Ectodermal cell (in vitro differentiated cells): ENCODE measurements at regions not wholly inside any gene's neighbourhood (a gene's known extent, or its start where the extent isn't known, plus 50 kb on each side); places are given as distances from the start of the nearest gene placed in this dataset.

Source experiments
- H3K27ac ChIP-seq: 2 replicates; pipeline ENCODE4 v1.7.0; 2013; ENCODE audit warnings: mild to moderate bottlenecking, low read depth, low read length; ENCODE audit not compliant: insufficient read depth, poor library complexity, severe bottlenecking
- H3K27me3 ChIP-seq: 2 replicates; pipeline ENCODE4 v1.7.0; 2013; ENCODE audit warnings: mild to moderate bottlenecking, low read length; ENCODE audit not compliant: insufficient read depth, control insufficient read depth, poor library complexity, severe bottlenecking
- H3K36me3 ChIP-seq: one replicate; pipeline ENCODE4 v1.7.0; 2013; ENCODE audit warnings: low read length; ENCODE audit not compliant: control insufficient read depth, insufficient read depth
- H3K4me1 ChIP-seq: one replicate; pipeline ENCODE4 v1.7.0; 2013; ENCODE audit warnings: low read length; ENCODE audit not compliant: control insufficient read depth, insufficient read depth
- H3K4me3 ChIP-seq: 2 replicates; pipeline ENCODE4 v1.7.0; 2013; ENCODE audit warnings: low read depth, low read length, control low read depth; ENCODE audit not compliant: insufficient read depth
- H3K9me3 ChIP-seq: 2 replicates; pipeline ENCODE4 v1.7.0; 2013; ENCODE audit warnings: mild to moderate bottlenecking, low read length, moderate library complexity; ENCODE audit not compliant: control insufficient read depth
- WGBS, 2 experiments: methylation state at CpG; one replicate each; pipeline ENCODE4 v1.1.7; 2013; ENCODE audit warnings: missing lambda C conversion rate in 2 of 2; 5-methylcytosine and 5-hydroxymethylcytosine counted together

GRCh38 chr4:145348291-145348690, 133.4 kb upstream of the SMAD1 start:
- Histone ChIP-seq H3K9me3 (no peaks in the 10 kb centered on the region), H3K27ac (no peak overlapping the region), H3K4me1 (no peaks in the 10 kb centered on the region), H3K4me3 (no peak overlapping the region), H3K27me3 (no peaks in the 10 kb centered on the region), H3K36me3 (no peaks in the 10 kb centered on the region)
- 92 to 96% methylated on average over 4 of the region's 4 CpGs for WGBS, 2 experiments

GRCh38 chr4:145347684-145348083, 134.0 kb upstream of the SMAD1 start:
- Histone ChIP-seq H3K4me1 (no peaks in the 10 kb centered on the region), H3K4me3 (no peak overlapping the region), H3K27ac (no peak overlapping the region), H3K27me3 (no peaks in the 10 kb centered on the region), H3K9me3 (no peaks in the 10 kb centered on the region), H3K36me3 (no peaks in the 10 kb centered on the region)
- WGBS, 2 experiments = 88 to 91% methylated on average over 5 of the region's 5 CpGs

GRCh38 chr4:145346081-145346480, 135.6 kb upstream of the SMAD1 start:
- no peaks in the 10 kb centered on the region for H3K4me1 ChIP-seq
- H3K4me3 ChIP-seq = no peak overlapping the region
- no peak overlapping the region for H3K27ac ChIP-seq
- H3K9me3 ChIP-seq = no peaks in the 10 kb centered on the region
- H3K27me3 ChIP-seq = no peaks in the 10 kb centered on the region
- 96% methylated on average over 25 of the region's 25 CpGs for WGBS, 2 experiments
- H3K36me3 ChIP-seq = no peaks in the 10 kb centered on the region

GRCh38 chr4:145345401-145345800, 136.3 kb upstream of the SMAD1 start:
- H3K9me3 ChIP-seq = no peaks in the 10 kb centered on the region
- no peak overlapping the region for H3K27ac ChIP-seq
- no peaks in the 10 kb centered on the region for H3K36me3 ChIP-seq
- no peaks in the 10 kb centered on the region for H3K4me1 ChIP-seq
- H3K27me3 ChIP-seq = no peaks in the 10 kb centered on the region
- H3K4me3 ChIP-seq = no peak overlapping the region

- Histone ChIP-seq H3K36me3 (no peaks in the 10 kb centered on the region), H3K4me3 (no peak overlapping the region), H3K9me3 (no peaks in the 10 kb centered on the region), H3K27me3 (no peaks in the 10 kb centered on the region), H3K4me1 (no peaks in the 10 kb centered on the region), H3K27ac (no peak overlapping the region)
- WGBS, 2 experiments = 90 to 100% methylated on average over 1 of the region's 1 CpG
Measured at GRCh38 chr4:145341381-145341780, 140.3 kb upstream of the SMAD1 start.

GRCh38 chr4:145340071-145340675, 141.5 kb upstream of the SMAD1 start:
- WGBS, 2 experiments = 93% methylated on average over 7 of the region's 7 CpGs
- no peaks in the 10 kb centered on the region for H3K9me3 ChIP-seq
- no peak overlapping the region for H3K27ac ChIP-seq
- no peaks in the 10 kb centered on the region for H3K36me3 ChIP-seq
- H3K4me3 ChIP-seq = no peak overlapping the region
- no peaks in the 10 kb centered on the region for H3K4me1 ChIP-seq
- H3K27me3 ChIP-seq = no peaks in the 10 kb centered on the region

- H3K27ac ChIP-seq = no peak overlapping the region
- H3K27me3 ChIP-seq = no peaks in the 10 kb centered on the region
- no peaks in the 10 kb centered on the region for H3K36me3 ChIP-seq
- no peaks in the 10 kb centered on the region for H3K4me1 ChIP-seq
- no peak overlapping the region for H3K4me3 ChIP-seq
- H3K9me3 ChIP-seq = no peaks in the 10 kb centered on the region
- WGBS, 2 experiments = 88 to 89% methylated on average over 3 of the region's 3 CpGs
Measured at GRCh38 chr4:145339075-145339725, 142.5 kb upstream of the SMAD1 start.

GRCh38 chr4:145338568-145338967, 143.1 kb upstream of the SMAD1 start:
- Histone ChIP-seq H3K36me3 (no peaks in the 10 kb centered on the region), H3K4me3 (no peak overlapping the region), H3K27me3 (no peaks in the 10 kb centered on the region), H3K27ac (no peak overlapping the region), H3K9me3 (no peaks in the 10 kb centered on the region), H3K4me1 (no peaks in the 10 kb centered on the region)
- 94 to 98% methylated on average over 3 of the region's 3 CpGs for WGBS, 2 experiments

GRCh38 chr4:145337391-145337790, 144.3 kb upstream of the SMAD1 start:
- no peaks in the 10 kb centered on the region for H3K9me3 ChIP-seq
- H3K27ac ChIP-seq = no peak overlapping the region
- no peaks in the 10 kb centered on the region for H3K4me1 ChIP-seq
- no peaks in the 10 kb centered on the region for H3K27me3 ChIP-seq
- no peak overlapping the region for H3K4me3 ChIP-seq
- no peaks in the 10 kb centered on the region for H3K36me3 ChIP-seq
- WGBS, 2 experiments = no CpG with 5 or more reads among the region's 2 CpGs

- WGBS, 2 experiments = 93 to 95% methylated on average over 3 of the region's 3 CpGs
- H3K27ac ChIP-seq = no peak overlapping the region
Measured at GRCh38 chr4:145333786-145334185, 147.9 kb upstream of the SMAD1 start.

More at GRCh38 chr4:145333786-145334185, 147.9 kb upstream of the SMAD1 start:
- H3K9me3 ChIP-seq = no peaks in the 10 kb centered on the region
- H3K36me3 ChIP-seq = no peaks in the 10 kb centered on the region
- H3K4me3 ChIP-seq = no peak overlapping the region
- no peaks in the 10 kb centered on the region for H3K27me3 ChIP-seq
- no peaks in the 10 kb centered on the region for H3K4me1 ChIP-seq
